ENCODE measurements at regions not wholly inside any gene's neighbourhood (a gene's known extent, or its start where the extent isn't known, plus 50 kb on each side); places are given as distances from the start of the nearest gene placed in this dataset.

DNA sequence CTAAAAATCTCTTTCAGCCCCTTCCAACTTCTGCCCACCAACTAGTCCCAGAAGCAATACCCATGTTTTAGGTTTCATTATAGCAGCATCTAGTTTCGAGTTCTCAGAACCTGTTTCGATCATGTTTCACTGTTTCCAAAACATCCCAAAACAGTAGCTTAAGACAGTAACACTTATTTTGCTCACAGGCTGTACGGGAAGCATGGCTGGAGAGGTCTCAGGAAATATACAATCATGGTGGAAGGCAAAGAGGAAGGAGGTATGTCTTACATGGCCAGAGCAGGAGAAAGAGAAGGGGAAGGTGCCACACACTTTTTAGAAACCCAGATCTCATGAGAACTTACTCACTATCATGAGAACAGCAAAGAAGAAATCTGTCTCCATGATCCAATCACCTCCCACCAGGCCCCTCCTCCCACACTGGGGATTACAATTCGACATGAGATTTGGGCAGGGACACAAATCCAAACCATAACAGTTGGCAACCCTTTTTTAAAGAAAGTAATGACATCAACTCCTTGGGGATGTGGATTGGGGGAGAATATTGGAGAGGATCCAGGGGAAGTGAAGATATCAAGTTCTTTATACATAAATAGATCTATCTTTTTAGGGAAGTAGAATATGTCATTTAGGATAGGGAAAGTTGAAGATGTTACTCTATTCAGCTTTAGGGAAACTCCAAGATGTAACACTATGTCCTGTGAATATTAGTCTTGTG lies 269.9 kb upstream of the PLEKHG7 start:
- Histone ChIP-seq H3K36me3 (ENCODE audit: insufficient read depth, low read length) (no peaks in the 10 kb centered on the region), H3K27ac (ENCODE audit: low read depth, low read length) (no peak overlapping the region), H3K4me1 (ENCODE audit: insufficient read depth, low read length) (no peaks in the 10 kb centered on the region), H3K9me3 (ENCODE audit: low read length) (no peaks in the 10 kb centered on the region), H3K4me3 (ENCODE audit: low read length) (no peak overlapping the region), H3K27me3 (ENCODE audit: insufficient read depth, low read length, poor library complexity, severe bottlenecking) (no peaks in the 10 kb centered on the region)
- Mint-ChIP-seq H3K36me3 (peaks cover 0 to 21% (median 7%) of the 10 kb centered on the region in 3 donors), H3K4me1 (peaks cover 18 to 24% (median 19%) of the 10 kb centered on the region in 3 donors), H3K27ac (peak overlapping the region in 3 of 8 donors; percentile 7 to 37 (median 13)), H3K4me3 (no peak overlapping the region), H3K9me3 (peaks cover 0 to 6% (median 0%) of the 10 kb centered on the region in 5 donors), H3K27me3 (no peaks in the 10 kb centered on the region)
- DNase-seq, result no peak
- CTCF ChIA-PET, result no interaction called here
- POLR2A ChIA-PET, result no interaction called here

DNA sequence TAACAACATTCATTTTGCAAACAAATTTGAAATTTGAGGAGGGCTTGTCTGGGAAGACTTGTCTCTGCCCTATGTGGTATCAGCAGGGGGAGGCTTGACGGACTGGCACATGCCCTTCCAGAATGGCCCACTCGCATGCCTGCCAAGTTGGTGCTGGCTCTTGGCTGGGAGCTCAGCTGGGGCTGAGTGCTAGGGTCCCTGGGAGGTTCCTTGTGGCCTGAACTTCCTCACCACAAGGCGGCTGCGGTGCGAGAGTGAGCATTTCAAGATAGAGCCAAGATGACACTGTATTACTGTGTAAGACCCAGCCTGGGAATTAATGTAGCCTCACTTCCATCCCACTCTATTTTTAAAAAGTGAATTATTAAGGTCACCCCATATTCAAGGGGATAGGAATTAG lies 271.6 kb upstream of the PLEKHG7 start:
- Mint-ChIP-seq H3K9me3 (peaks cover 0 to 8% (median 0%) of the 10 kb centered on the region in 5 donors), H3K4me1 (peaks cover 15 to 24% (median 22%) of the 10 kb centered on the region in 3 donors), H3K27ac (peak overlapping the region in 1 of 8 donors; percentile 32), H3K36me3 (peaks cover 0 to 19% (median 7%) of the 10 kb centered on the region in 3 donors), H3K27me3 (no peaks in the 10 kb centered on the region), H3K4me3 (no peak overlapping the region)
- H3K4me1 ChIP-seq (ENCODE audit: insufficient read depth, low read length), result no peaks in the 10 kb centered on the region
- POLR2A ChIA-PET, result no interaction called here
- no peak overlapping the region for H3K27ac ChIP-seq (ENCODE audit: low read depth, low read length)
- CTCF ChIA-PET, result interaction anchor here (1.2 kb wide), 1 partner anchor 32 kb away, joined by 4 read pairs; no protein-coding TSS in a partner anchor
- no peaks in the 10 kb centered on the region for H3K27me3 ChIP-seq (ENCODE audit: insufficient read depth, low read length, poor library complexity, severe bottlenecking)
- no peaks in the 10 kb centered on the region for H3K9me3 ChIP-seq (ENCODE audit: low read length)
- no peaks in the 10 kb centered on the region for H3K36me3 ChIP-seq (ENCODE audit: insufficient read depth, low read length)
- peak in 2 of 5 donors; percentile 17 to 48 for DNase-seq
- H3K4me3 ChIP-seq (ENCODE audit: low read length), result no peak overlapping the region

DNA sequence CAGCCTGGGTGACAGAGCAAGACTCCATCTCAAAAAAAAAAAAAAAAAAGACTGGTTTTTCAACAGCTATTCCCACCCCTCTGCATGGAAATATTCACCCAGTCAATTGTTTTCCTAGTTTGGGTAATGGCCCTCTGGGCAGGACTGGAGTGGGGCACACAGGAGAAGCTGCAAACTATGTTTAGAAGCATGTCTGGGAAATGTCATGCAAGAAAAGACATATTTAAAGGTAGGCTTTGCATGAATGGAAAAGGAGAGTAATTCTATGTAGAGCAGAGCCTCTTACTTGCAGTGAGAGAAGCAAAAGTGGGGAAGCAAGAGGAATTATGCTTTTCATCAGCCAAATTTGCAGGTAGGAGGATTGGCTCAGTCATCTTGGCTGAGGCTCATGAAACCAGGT lies 276.5 kb upstream of the PLEKHG7 start:
- Mint-ChIP-seq H3K36me3 (peaks cover 0 to 1% (median 0%) of the 10 kb centered on the region in 3 donors), H3K27me3 (no peaks in the 10 kb centered on the region), H3K4me3 (no peak overlapping the region), H3K27ac (peak overlapping the region in 2 of 8 donors; percentile 62 to 79), H3K9me3 (peaks cover 0 to 8% (median 0%) of the 10 kb centered on the region in 5 donors), H3K4me1 (peaks cover 7 to 22% (median 13%) of the 10 kb centered on the region in 3 donors)
- no peaks in the 10 kb centered on the region for H3K27me3 ChIP-seq (ENCODE audit: insufficient read depth, low read length, poor library complexity, severe bottlenecking)
- ChIA-PET POLR2A (no interaction called here), CTCF (no interaction called here)
- DNase-seq, result no peak
- H3K4me3 ChIP-seq (ENCODE audit: low read length), result no peak overlapping the region
- H3K27ac ChIP-seq (ENCODE audit: low read depth, low read length), result no peak overlapping the region
- no peaks in the 10 kb centered on the region for H3K9me3 ChIP-seq (ENCODE audit: low read length)
- H3K36me3 ChIP-seq (ENCODE audit: insufficient read depth, low read length), result no peaks in the 10 kb centered on the region
- H3K4me1 ChIP-seq (ENCODE audit: insufficient read depth, low read length), result peaks cover 3% of the 10 kb centered on the region

DNA sequence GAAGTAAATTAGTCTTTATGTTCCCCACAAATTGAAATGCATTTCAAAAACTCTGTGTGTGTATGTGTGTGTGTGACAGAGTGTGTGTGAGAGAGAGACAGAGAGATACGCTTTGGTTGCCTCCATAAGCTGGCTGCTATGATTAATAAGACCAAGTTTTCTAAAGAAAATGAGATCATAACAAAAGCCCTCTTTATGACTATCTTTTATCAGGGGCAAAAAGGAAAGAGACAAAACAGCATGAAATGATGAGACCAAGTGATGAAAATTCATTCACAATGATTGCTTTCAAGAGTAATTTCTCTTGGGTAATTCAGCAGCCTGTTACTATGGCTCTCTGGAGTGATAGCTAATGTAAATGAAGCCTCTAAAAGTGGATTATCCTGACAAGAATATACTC lies 277.6 kb upstream of the PLEKHG7 start:
- H3K4me1 Mint-ChIP-seq, result peaks cover 2 to 18% (median 12%) of the 10 kb centered on the region in 3 donors
- POLR2A ChIA-PET, result no interaction called here
- no peaks in the 10 kb centered on the region for H3K9me3 ChIP-seq (ENCODE audit: low read length)
- no peaks in the 10 kb centered on the region for H3K27me3 Mint-ChIP-seq
- no peaks in the 10 kb centered on the region for H3K27me3 ChIP-seq (ENCODE audit: insufficient read depth, low read length, poor library complexity, severe bottlenecking)
- H3K27ac ChIP-seq (ENCODE audit: low read depth, low read length), result no peak overlapping the region
- peaks cover 3% of the 10 kb centered on the region for H3K4me1 ChIP-seq (ENCODE audit: insufficient read depth, low read length)
- CTCF ChIA-PET, result interaction anchor here (0.7 to 2.8 kb wide), 2 partner anchors 17 to 270 kb away, joined by 4 to 8 read pairs; no protein-coding TSS in a partner anchor
- H3K36me3 Mint-ChIP-seq, result peaks cover 0 to 1% (median 0%) of the 10 kb centered on the region in 3 donors
- no peaks in the 10 kb centered on the region for H3K36me3 ChIP-seq (ENCODE audit: insufficient read depth, low read length)
- H3K27ac Mint-ChIP-seq, result no peak overlapping the region
- H3K9me3 Mint-ChIP-seq, result peaks cover 0 to 8% (median 0%) of the 10 kb centered on the region in 5 donors
- H3K4me3 Mint-ChIP-seq, result no peak overlapping the region
- DNase-seq, result no peak
- H3K4me3 ChIP-seq (ENCODE audit: low read length), result no peak overlapping the region

DNA sequence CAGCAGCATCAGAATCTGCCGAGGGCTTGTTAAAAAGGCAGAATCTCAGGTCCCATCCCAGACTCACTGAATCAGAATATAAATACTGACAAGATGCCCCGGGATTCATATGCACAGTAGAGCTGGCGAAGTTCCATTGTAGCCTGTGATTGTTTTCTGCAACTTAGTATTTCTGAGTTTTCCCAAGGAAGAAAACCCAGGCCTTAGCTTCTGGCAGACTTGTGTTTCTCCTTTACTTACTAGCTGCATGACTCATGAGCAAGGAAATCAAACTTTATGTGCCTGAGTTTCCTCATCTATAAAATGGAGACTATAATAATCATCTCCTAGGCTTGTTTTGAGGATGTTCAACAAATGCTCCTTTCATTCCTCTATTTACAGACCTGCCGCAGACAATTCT lies 278.5 kb upstream of the PLEKHG7 start:
- Histone ChIP-seq H3K27ac (ENCODE audit: low read depth, low read length) (no peak overlapping the region), H3K36me3 (ENCODE audit: insufficient read depth, low read length) (no peaks in the 10 kb centered on the region), H3K9me3 (ENCODE audit: low read length) (no peaks in the 10 kb centered on the region), H3K4me1 (ENCODE audit: insufficient read depth, low read length) (peaks cover 3% of the 10 kb centered on the region), H3K27me3 (ENCODE audit: insufficient read depth, low read length, poor library complexity, severe bottlenecking) (no peaks in the 10 kb centered on the region), H3K4me3 (ENCODE audit: low read length) (no peak overlapping the region)
- Mint-ChIP-seq H3K9me3 (peaks cover 0 to 8% (median 0%) of the 10 kb centered on the region in 5 donors), H3K27ac (no peak overlapping the region), H3K36me3 (peaks cover 0 to 1% (median 0%) of the 10 kb centered on the region in 3 donors), H3K4me3 (no peak overlapping the region), H3K27me3 (no peaks in the 10 kb centered on the region), H3K4me1 (peaks cover 2 to 22% (median 12%) of the 10 kb centered on the region in 3 donors)
- no peak for DNase-seq
- ChIA-PET CTCF (interaction anchor here (2.8 kb wide), 1 partner anchor 16 kb away, joined by 8 read pairs; no protein-coding TSS in a partner anchor), POLR2A (no interaction called here)

- Histone ChIP-seq H3K4me3 (ENCODE audit: low read length) (no peak overlapping the region), H3K9me3 (ENCODE audit: low read length) (no peaks in the 10 kb centered on the region), H3K4me1 (ENCODE audit: insufficient read depth, low read length) (peaks cover 3% of the 10 kb centered on the region), H3K36me3 (ENCODE audit: insufficient read depth, low read length) (no peaks in the 10 kb centered on the region), H3K27me3 (ENCODE audit: insufficient read depth, low read length, poor library complexity, severe bottlenecking) (no peaks in the 10 kb centered on the region), H3K27ac (ENCODE audit: low read depth, low read length) (no peak overlapping the region)
- H3K4me3 Mint-ChIP-seq, result no peak overlapping the region
- CTCF ChIA-PET, result interaction anchor here (0.7 kb wide), 1 partner anchor 14 kb away, joined by 3 read pairs; no protein-coding TSS in a partner anchor
- POLR2A ChIA-PET, result no interaction called here
- no peak for DNase-seq
- no peaks in the 10 kb centered on the region for H3K36me3 Mint-ChIP-seq
- H3K9me3 Mint-ChIP-seq, result no peaks in the 10 kb centered on the region
- H3K27me3 Mint-ChIP-seq, result no peaks in the 10 kb centered on the region
- no peak overlapping the region for H3K27ac Mint-ChIP-seq
- peaks cover 0 to 13% (median 12%) of the 10 kb centered on the region in 3 donors for H3K4me1 Mint-ChIP-seq
Observed at GRCh38 chr12:92421701-92422100, 276.1 kb upstream of the BTG1 start.

DNA sequence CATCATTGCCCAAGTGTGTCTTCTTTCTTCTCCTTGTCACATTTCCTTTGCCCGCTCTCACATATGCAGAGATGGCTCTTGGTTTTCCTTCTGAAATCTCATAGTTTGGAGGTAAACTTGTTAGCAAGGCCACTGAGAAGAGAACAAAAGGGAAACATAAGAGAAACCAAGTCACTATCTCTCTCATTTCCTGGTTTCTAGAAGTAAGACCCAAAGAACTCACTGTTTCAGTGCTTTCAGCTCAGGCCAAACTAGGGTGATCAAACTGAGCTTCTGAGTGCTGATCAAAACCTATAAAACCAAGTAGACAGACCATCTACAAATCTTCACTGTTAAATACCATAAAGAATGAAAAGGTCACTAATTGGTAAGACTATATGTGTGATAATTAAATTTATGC lies 275.4 kb upstream of the BTG1 start:
- no peak overlapping the region for H3K4me3 Mint-ChIP-seq
- Histone ChIP-seq H3K36me3 (ENCODE audit: insufficient read depth, low read length) (no peaks in the 10 kb centered on the region), H3K27me3 (ENCODE audit: insufficient read depth, low read length, poor library complexity, severe bottlenecking) (no peaks in the 10 kb centered on the region), H3K27ac (ENCODE audit: low read depth, low read length) (no peak overlapping the region), H3K4me1 (ENCODE audit: insufficient read depth, low read length) (peaks cover 3% of the 10 kb centered on the region), H3K9me3 (ENCODE audit: low read length) (no peaks in the 10 kb centered on the region), H3K4me3 (ENCODE audit: low read length) (no peak overlapping the region)
- H3K27ac Mint-ChIP-seq, result no peak overlapping the region
- peaks cover 0 to 12% (median 8%) of the 10 kb centered on the region in 3 donors for H3K4me1 Mint-ChIP-seq
- H3K36me3 Mint-ChIP-seq, result no peaks in the 10 kb centered on the region
- POLR2A ChIA-PET, result no interaction called here
- H3K9me3 Mint-ChIP-seq, result no peaks in the 10 kb centered on the region
- no peak for DNase-seq
- no peaks in the 10 kb centered on the region for H3K27me3 Mint-ChIP-seq
- CTCF ChIA-PET, result interaction anchor here (0.7 kb wide), 1 partner anchor 14 kb away, joined by 3 read pairs; no protein-coding TSS in a partner anchor

DNA sequence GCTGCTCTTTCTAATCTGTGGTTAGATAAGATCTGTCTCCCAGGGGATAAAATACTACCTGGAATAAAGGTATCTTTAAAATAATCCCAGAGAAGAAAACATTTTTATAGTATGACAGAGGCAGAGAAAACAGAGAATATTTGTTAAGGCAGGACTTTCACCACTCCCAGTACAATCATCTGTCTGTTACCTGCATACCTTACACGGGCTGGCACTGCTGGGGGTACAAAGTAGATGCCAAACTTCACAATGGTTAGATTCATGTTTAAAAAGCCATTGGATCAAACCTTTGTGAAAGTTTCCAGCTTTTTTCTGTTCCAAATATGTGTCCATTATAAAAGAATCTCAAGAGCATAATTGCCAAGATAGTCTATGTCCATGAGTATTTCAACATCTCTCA lies 273.6 kb upstream of the BTG1 start:
- CTCF ChIA-PET, result interaction anchor here (1.5 kb wide), 1 partner anchor 126 kb away, joined by 3 read pairs; no protein-coding TSS in a partner anchor
- Mint-ChIP-seq H3K9me3 (no peaks in the 10 kb centered on the region), H3K27ac (no peak overlapping the region)

More for the DNA sequence above, 273.6 kb upstream of the BTG1 start:
- no peaks in the 10 kb centered on the region for H3K9me3 ChIP-seq (ENCODE audit: low read length)
- peaks cover 3% of the 10 kb centered on the region for H3K4me1 ChIP-seq (ENCODE audit: insufficient read depth, low read length)
- H3K4me3 ChIP-seq (ENCODE audit: low read length), result no peak overlapping the region
- no peak for DNase-seq
- H3K27ac ChIP-seq (ENCODE audit: low read depth, low read length), result no peak overlapping the region
- Mint-ChIP-seq H3K36me3 (no peaks in the 10 kb centered on the region), H3K4me1 (peaks cover 0 to 12% (median 8%) of the 10 kb centered on the region in 3 donors), H3K4me3 (no peak overlapping the region), H3K27me3 (no peaks in the 10 kb centered on the region)
- POLR2A ChIA-PET, result no interaction called here
- no peaks in the 10 kb centered on the region for H3K27me3 ChIP-seq (ENCODE audit: insufficient read depth, low read length, poor library complexity, severe bottlenecking)
- H3K36me3 ChIP-seq (ENCODE audit: insufficient read depth, low read length), result no peaks in the 10 kb centered on the region

Data from CD8-positive, alpha-beta memory T cell (primary cell).